K562 (cell line): ENCODE measurements at regions not wholly inside any gene's neighbourhood (a gene's known extent, or its start where the extent isn't known, plus 50 kb on each side); places are given as distances from the start of the nearest gene placed in this dataset.

Experiments
- ATAC-seq: fragments of 200-7000 bp; cut with Tn5 transposase; 3 replicates; pipeline ENCODE4 v1.9.1; 2020; ENCODE audit warnings: moderate library complexity
- BruUV-seq: library from RNA; stranded (reverse); fragments of 400-500 nt; replicated peaks from 2 replicates; lab custom pipeline; 2021; lab: Mats Ljungman, UMichigan
- CTCF ChIA-PET: fragments of 300-600 bp; formaldehyde crosslinking; extraction: SDS; loops from one replicate; lab custom pipeline; 2021; ENCODE audit warnings: low intra/inter-chr PET ratio; lab: Yijun Ruan, JAX
- POLR2A ChIA-PET: fragments of 300-600, 350-650 bp; sonication (Branson Sonifier 250); formaldehyde crosslinking; extraction: SDS; loops from one replicate; lab custom pipeline; 2021; ENCODE audit warnings: antibody characterized with exemption, inconsistent platforms; lab: Yijun Ruan, JAX
- DNase-seq, 4 experiments: peaks; one replicate each; pipeline versions ENCODE4 v3.0.0 to v3.0.0-alpha.2; 2011 to 2018; ENCODE audit warnings: low spot score in 3 of 4, mixed read lengths in 3 of 4; ENCODE audit errors: extremely low read depth in 1 of 4
- FAIRE-seq: peaks from 2 replicates; lab custom pipeline; 2011; peaks lifted over from hg19 to GRCh38; lab: Jason Lieb, UNC
- H2AFZ ChIP-seq: 2 replicates; pipeline ENCODE4 v1.6.0; 2011; ENCODE audit warnings: low read depth, low read length, control low read depth, inconsistent platforms
- H3K27ac ChIP-seq: fragments of 200-600 bp; 3 replicates; pipeline ENCODE4 v1.8.0; 2011; ENCODE audit warnings: low read depth, mild to moderate bottlenecking, control low read depth, inconsistent platforms, low read length, moderate library complexity, mixed read lengths; ENCODE audit errors: extremely low read depth
- H3K27me3 ChIP-seq, 2 experiments: fragments of 300-600 bp in 1 of 2; 2 replicates in 1 of 2; 3 replicates in 1 of 2; pipeline versions ENCODE4 v1.6.0 to v1.8.0; 2011; ENCODE audit warnings: inconsistent platforms in 2 of 2, low read length in 2 of 2, mild to moderate bottlenecking in 1 of 2, mixed read lengths in 1 of 2, moderate library complexity in 1 of 2; ENCODE audit not compliant: control insufficient read depth in 2 of 2, insufficient read depth in 2 of 2
- H3K36me3 ChIP-seq: fragments of 300-600 bp; 3 replicates; pipeline ENCODE4 v1.8.0; 2011; ENCODE audit warnings: mild to moderate bottlenecking, low read length, inconsistent platforms; ENCODE audit not compliant: control insufficient read depth, insufficient read depth
- H3K4me1 ChIP-seq, 2 experiments: fragments of 200-600 bp in 1 of 2; replicated peaks in 1 of 2; 2 replicates in 1 of 2; 3 replicates in 1 of 2; pipeline versions ENCODE4 v1.5.1 to v1.8.0; 2011; ENCODE audit warnings: inconsistent platforms in 2 of 2, low read length in 2 of 2, mild to moderate bottlenecking in 1 of 2, mixed read lengths in 1 of 2, moderate library complexity in 1 of 2; ENCODE audit not compliant: control insufficient read depth in 2 of 2, insufficient read depth in 2 of 2
- H3K4me2 ChIP-seq: 2 replicates; pipeline ENCODE4 v1.6.1; 2011; ENCODE audit warnings: low read length, control low read depth, inconsistent platforms, mixed read lengths; ENCODE audit not compliant: insufficient read depth
- H3K4me3 ChIP-seq: fragments of 200-600 bp; sonication (generic), shearing (Covaris generic); 2 replicates; pipeline ENCODE4 v1.5.1; 2016; ENCODE audit warnings: control low read depth, inconsistent platforms
- H3K79me2 ChIP-seq: fragments of 200-600 bp; 3 replicates; pipeline ENCODE4 v1.8.0; 2011; ENCODE audit warnings: low read length, inconsistent platforms; ENCODE audit not compliant: control insufficient read depth, insufficient read depth
- H3K9ac ChIP-seq, 2 experiments: 2 replicates each; pipeline versions ENCODE4 v1.6.0 to v1.6.1; 2011; ENCODE audit warnings: low read depth in 2 of 2, low read length in 2 of 2, control low read depth in 1 of 2, inconsistent platforms in 1 of 2, mild to moderate bottlenecking in 1 of 2, mixed read lengths in 1 of 2; ENCODE audit not compliant: insufficient read depth in 1 of 2
- H3K9me1 ChIP-seq: one replicate; pipeline ENCODE4 v1.6.0; 2011; ENCODE audit warnings: inconsistent platforms, mild to moderate bottlenecking, low read length, moderate library complexity; ENCODE audit not compliant: control insufficient read depth, insufficient read depth
- H3K9me3 ChIP-seq: replicated peaks from 2 replicates; pipeline ENCODE4 v1.5.1; 2011; ENCODE audit warnings: low read depth, low read length, inconsistent platforms; ENCODE audit not compliant: control insufficient read depth, insufficient read depth
- H4K20me1 ChIP-seq: replicated peaks from 2 replicates; pipeline ENCODE4 v1.6.1; 2011; ENCODE audit warnings: low read length, inconsistent platforms, mixed read lengths; ENCODE audit not compliant: control insufficient read depth, insufficient read depth
- AFF4 ChIP-seq: sonication (generic); formaldehyde crosslinking; IDR thresholded peaks from 2 replicates; pipeline ENCODE4 v1.8.0; 2023; ENCODE audit warnings: mild to moderate bottlenecking, missing genetic modification reagents
- CREB5 ChIP-seq: fragments of 250-450 bp; sonication (Bioruptor Pico); IDR thresholded peaks from 2 replicates; pipeline ENCODE4 v1.5.0; 2020; ENCODE audit warnings: mild to moderate bottlenecking
- CXXC5 ChIP-seq: fragments of 250-450 bp; sonication (Bioruptor Pico); IDR thresholded peaks from 2 replicates; pipeline ENCODE4 v1.8.0; 2022; ENCODE audit warnings: inconsistent platforms, mild to moderate bottlenecking, moderate library complexity
- E2F1 ChIP-seq: sonication (generic); formaldehyde crosslinking; IDR thresholded peaks from 2 replicates; pipeline ENCODE4 v1.8.1; 2023; ENCODE audit warnings: mild to moderate bottlenecking, missing genetic modification reagents, moderate library complexity
- E2F5 ChIP-seq: sonication (generic); formaldehyde crosslinking; IDR thresholded peaks from 2 replicates; pipeline ENCODE4 v1.8.0; 2022; ENCODE audit warnings: mild to moderate bottlenecking, missing genetic modification reagents
- HDAC1 ChIP-seq, 2 experiments: fragments of 450-650 bp; IDR thresholded peaks; 2 replicates each; pipeline ENCODE4 v1.6.1; 2016 to 2017; ENCODE audit warnings: inconsistent platforms in 1 of 2, mild to moderate bottlenecking in 1 of 2, moderate library complexity in 1 of 2
- IRF1 ChIP-seq: sonication (generic); formaldehyde crosslinking; IDR thresholded peaks from 2 replicates; pipeline ENCODE4 v1.8.0; 2022; ENCODE audit warnings: missing genetic modification reagents, mild to moderate bottlenecking, borderline replicate concordance
- KLF10 ChIP-seq: fragments of 250-450 bp; sonication (Bioruptor Pico); IDR thresholded peaks from 2 replicates; pipeline ENCODE4 v1.6.1; 2021; ENCODE audit warnings: matching md5 sums
- MEF2A ChIP-seq: IDR thresholded peaks from 2 replicates; pipeline ENCODE4 v1.6.1; 2011; ENCODE audit warnings: low read depth, mild to moderate bottlenecking, low read length, moderate library complexity; ENCODE audit not compliant: control insufficient read depth
- RBFOX2 ChIP-seq: fragments of 200-400 bp; formaldehyde crosslinking; IDR thresholded peaks from 2 replicates; pipeline ENCODE4 v1.6.1; 2017; ENCODE audit warnings: low read depth, mild to moderate bottlenecking, low read length, moderate library complexity
- ZNF274 ChIP-seq: IDR thresholded peaks from 2 replicates; pipeline ENCODE4 v1.6.1; 2011; ENCODE audit warnings: low read depth, mild to moderate bottlenecking, low read length, moderate library complexity, borderline replicate concordance
- ZNF696 ChIP-seq: fragments of 250-450 bp; sonication (Bioruptor Pico); conservative IDR thresholded peaks from 2 replicates; pipeline ENCODE4 v1.4.0; 2020; ENCODE audit warnings: mild to moderate bottlenecking, moderate library complexity
- ZNF740 ChIP-seq, 3 experiments: fragments of 200-800 bp in 1 of 3; sonication (Bioruptor generic) in 1 of 3; sonication (generic) in 1 of 3; formaldehyde crosslinking in 1 of 3; IDR thresholded peaks; 2 replicates each; pipeline versions ENCODE4 v1.6.1 to v1.8.0; 2016 to 2022; ENCODE audit warnings: mild to moderate bottlenecking in 2 of 3, missing compliant biosample characterization in 2 of 3, missing genetic modification characterization in 2 of 3, missing genetic modification reagents in 1 of 3
- WGBS: fragments of 100-300 bp; shearing (Covaris generic); methylation state at CpG from one replicate; pipeline ENCODE4 v1.1.6; 2016; ENCODE audit warnings: low coverage, mixed read lengths; ENCODE audit not compliant: insufficient coverage; ENCODE audit errors: missing lambda C conversion rate; 5-methylcytosine and 5-hydroxymethylcytosine counted together
- in situ Hi-C: fragments of 300-500 bp; cut with MboI; formaldehyde crosslinking; loops from 4 replicates; pipeline ENCODE4 v1.15.0; 2018; ENCODE audit warnings: inconsistent platforms, mixed read lengths
- intact Hi-C: fragments of 100-400 bp; cut with micrococcal nuclease; formaldehyde crosslinking; loops from 2 replicates; pipeline ENCODE4 v1.14.2; 2022

- Histone ChIP-seq H3K27ac (no peak overlapping the region), H3K9me3 (no peaks in the 10 kb centered on the region), H3K79me2 (no peaks in the 10 kb centered on the region), H3K9me1 (no peaks in the 10 kb centered on the region), H3K27me3 (no peaks in the 10 kb centered on the region), H3K9ac (no peak overlapping the region), H3K4me2 (no peak overlapping the region), H3K4me3 (no peak overlapping the region), H3K4me1 (no peaks in the 10 kb centered on the region), H2AFZ (no peak overlapping the region), H3K36me3 (no peaks in the 10 kb centered on the region), H4K20me1 (no peaks in the 10 kb centered on the region)
- FAIRE-seq, result no peak
- ATAC-seq, result no peak
- DNase-seq, result no peak
- intact Hi-C loops (no loop called here), in situ Hi-C loops (no loop called here)
- ChIA-PET POLR2A (no interaction called here), CTCF (no interaction called here)
- BruUV-seq, result no TSS peak
- WGBS, result 0% methylated on average over 2 of the region's 2 CpGs
- TF ChIP-seq HDAC1 (IDR thresholded peaks at IDR 0.05) (no peak), E2F5 (CRISPR knock-in tag) (no peak), RBFOX2 (no peak), CREB5 (CRISPR knock-in tag) (no peak), MEF2A (no peak), ZNF696 (CRISPR knock-in tag) (no peak), IRF1 (no peak), AFF4 (no peak), CXXC5 (CRISPR knock-in tag) (no peak), KLF10 (CRISPR knock-in tag) (no peak), E2F1 (CRISPR knock-in tag) (no peak), ZNF740 (CRISPR knock-in tag; IDR thresholded peaks at IDR 0.05) (no peak), ZNF740 (tag; IDR thresholded peaks at IDR 0.05) (no peak), ZNF274 (no peak)
These were observed 247.5 kb upstream of the ELAC2 start for GRCh38 chr17:13265311-13265710.
